Mesothelial cell of epicardium (in vitro differentiated cells): ENCODE measurements at regions not wholly inside any gene's neighbourhood (a gene's known extent, or its start where the extent isn't known, plus 50 kb on each side); places are given as distances from the start of the nearest gene placed in this dataset.

Experiments used
- DNase-seq, 2 experiments: peaks; one replicate each; pipeline ENCODE4 v3.0.0; 2021; ENCODE audit warnings: low spot score in 2 of 2; ENCODE audit not compliant: unreplicated experiment in 2 of 2
- H3K27ac Mint-ChIP-seq: 2 replicates; pipeline ENCODE4 v1.8.0; 2021; ENCODE audit warnings: mixed read lengths
- H3K27me3 Mint-ChIP-seq: 2 replicates; pipeline ENCODE4 v1.8.0; 2021; ENCODE audit warnings: low read depth, mixed read lengths
- H3K36me3 Mint-ChIP-seq: 2 replicates; pipeline ENCODE4 v1.8.0; 2021; ENCODE audit warnings: mixed read lengths
- H3K4me1 Mint-ChIP-seq: 2 replicates; pipeline ENCODE4 v1.8.0; 2021; ENCODE audit warnings: mixed read lengths
- H3K4me3 Mint-ChIP-seq: 2 replicates; pipeline ENCODE4 v1.8.0; 2021; ENCODE audit warnings: mild to moderate bottlenecking, moderate library complexity, mixed read lengths
- H3K9me3 Mint-ChIP-seq: 2 replicates; pipeline ENCODE4 v1.8.0; 2021; ENCODE audit warnings: mixed read lengths
- CTCF ChIP-seq: fragments of 200-600 bp; sonication (generic); IDR thresholded peaks from one replicate; pipeline ENCODE4 v1.5.0; 2021; ENCODE audit warnings: antibody characterized with exemption; ENCODE audit not compliant: unreplicated experiment

GRCh38 chr2:234858790-234859329 lies 93.0 kb upstream of the SH3BP4 start:
- peak overlapping the region; percentile 3 for H3K27ac Mint-ChIP-seq
- H3K27me3 Mint-ChIP-seq = no peaks in the 10 kb centered on the region
- H3K4me1 Mint-ChIP-seq = peaks cover 35% of the 10 kb centered on the region
- H3K36me3 Mint-ChIP-seq = no peaks in the 10 kb centered on the region
- no peak overlapping the region for H3K4me3 Mint-ChIP-seq
- no peak for TF ChIP-seq CTCF
- peaks cover 7% of the 10 kb centered on the region for H3K9me3 Mint-ChIP-seq
- no peak for DNase-seq

- Mint-ChIP-seq H3K4me3 (no peak overlapping the region), H3K9me3 (peaks cover 7% of the 10 kb centered on the region), H3K4me1 (peaks cover 32% of the 10 kb centered on the region), H3K27ac (no peak overlapping the region), H3K27me3 (no peaks in the 10 kb centered on the region), H3K36me3 (no peaks in the 10 kb centered on the region)
- TF ChIP-seq CTCF = no peak
- no peak for DNase-seq
Measured at GRCh38 chr2:234858145-234858544, 93.7 kb upstream of the SH3BP4 start.

GRCh38 chr2:234853729-234854128 lies 98.1 kb upstream of the SH3BP4 start:
- Mint-ChIP-seq H3K9me3 (peaks cover 13% of the 10 kb centered on the region), H3K27ac (no peak overlapping the region), H3K4me3 (no peak overlapping the region), H3K4me1 (peaks cover 21% of the 10 kb centered on the region), H3K36me3 (no peaks in the 10 kb centered on the region), H3K27me3 (no peaks in the 10 kb centered on the region)
- no peak for DNase-seq
- no peak for TF ChIP-seq CTCF

GRCh38 chr2:234852941-234853340 lies 98.9 kb upstream of the SH3BP4 start:
- TF ChIP-seq CTCF = no peak
- H3K9me3 Mint-ChIP-seq = peaks cover 13% of the 10 kb centered on the region
- H3K4me1 Mint-ChIP-seq = peaks cover 24% of the 10 kb centered on the region
- H3K27ac Mint-ChIP-seq = no peak overlapping the region
- no peaks in the 10 kb centered on the region for H3K36me3 Mint-ChIP-seq
- no peak overlapping the region for H3K4me3 Mint-ChIP-seq
- no peak for DNase-seq
- no peaks in the 10 kb centered on the region for H3K27me3 Mint-ChIP-seq

GRCh38 chr2:234852035-234852434 lies 99.8 kb upstream of the SH3BP4 start:
- no peak for TF ChIP-seq CTCF
- H3K4me3 Mint-ChIP-seq = no peak overlapping the region
- no peaks in the 10 kb centered on the region for H3K36me3 Mint-ChIP-seq
- H3K27ac Mint-ChIP-seq = no peak overlapping the region
- DNase-seq = no peak
- peaks cover 13% of the 10 kb centered on the region for H3K9me3 Mint-ChIP-seq
- no peaks in the 10 kb centered on the region for H3K27me3 Mint-ChIP-seq
- peaks cover 22% of the 10 kb centered on the region for H3K4me1 Mint-ChIP-seq

- no peak overlapping the region for H3K4me3 Mint-ChIP-seq
- no peaks in the 10 kb centered on the region for H3K27me3 Mint-ChIP-seq
- no peak for DNase-seq
- no peak overlapping the region for H3K27ac Mint-ChIP-seq
- no peaks in the 10 kb centered on the region for H3K36me3 Mint-ChIP-seq
- no peak for TF ChIP-seq CTCF
- peaks cover 13% of the 10 kb centered on the region for H3K9me3 Mint-ChIP-seq
- peaks cover 27% of the 10 kb centered on the region for H3K4me1 Mint-ChIP-seq
Measured at GRCh38 chr2:234851451-234851850, 100.4 kb upstream of the SH3BP4 start.
